ENCODE measurements at regions not wholly inside any gene's neighbourhood (a gene's known extent, or its start where the extent isn't known, plus 50 kb on each side); places are given as distances from the start of the nearest gene placed in this dataset.
"Not testable (repeated sequence)": the region's sequence is repeated elsewhere in the genome, so short reads cannot be mapped to it uniquely, and the experiment has no call there.

- DNase-seq, result no peak
These were observed 122.7 kb upstream of the C1GALT1C1 start for GRCh38 chrX:120752431-120753082.

- DNase-seq, result no peak
These were observed 121.8 kb upstream of the C1GALT1C1 start for GRCh38 chrX:120751683-120752082.

GRCh38 chrX:120750381-120750780 lies 120.5 kb upstream of the C1GALT1C1 start:
- DNase-seq, result no peak

- no peak for DNase-seq
These were observed 119.4 kb upstream of the C1GALT1C1 start for GRCh38 chrX:120749141-120749846.

- DNase-seq, result no peak
These were observed 116.3 kb upstream of the C1GALT1C1 start for GRCh38 chrX:120746153-120746552.

GRCh38 chrX:120742946-120743665 lies 113.3 kb upstream of the C1GALT1C1 start:
- no peak for DNase-seq

- DNase-seq, result no peak
These were observed 111.6 kb upstream of the C1GALT1C1 start for GRCh38 chrX:120741452-120741851.

- no peak for DNase-seq
These were observed 110.2 kb upstream of the C1GALT1C1 start for GRCh38 chrX:120740072-120740471.

GRCh38 chrX:120739300-120739699 lies 109.4 kb upstream of the C1GALT1C1 start:
- DNase-seq, result no peak

GRCh38 chrX:120736989-120737388 lies 107.1 kb upstream of the C1GALT1C1 start:
- DNase-seq, result no peak

- no peak for DNase-seq
These were observed 106.1 kb upstream of the C1GALT1C1 start for GRCh38 chrX:120735966-120736365.

- no peak for DNase-seq
These were observed 103.0 kb upstream of the C1GALT1C1 start for GRCh38 chrX:120732879-120733278.

GRCh38 chrX:120732461-120732860 lies 102.6 kb upstream of the C1GALT1C1 start:
- DNase-seq, result no peak

GRCh38 chrX:120731386-120731785 lies 101.5 kb upstream of the C1GALT1C1 start:
- no peak for DNase-seq

- not testable (repeated sequence) for DNase-seq
These were observed 99.8 kb upstream of the C1GALT1C1 start for GRCh38 chrX:120729506-120730255.

- DNase-seq, result peak; percentile 36
These were observed 98.1 kb upstream of the C1GALT1C1 start for GRCh38 chrX:120727911-120728310.

GRCh38 chrX:120727452-120727851 lies 97.6 kb upstream of the C1GALT1C1 start:
- DNase-seq, result peak; percentile 87

GRCh38 chrX:120726294-120726693 lies 96.4 kb upstream of the C1GALT1C1 start:
- DNase-seq, result peak; percentile 1

GRCh38 chrX:120725874-120726273 lies 96.0 kb upstream of the C1GALT1C1 start:
- DNase-seq, result no peak

- no peak for DNase-seq
These were observed 89.8 kb upstream of the C1GALT1C1 start for GRCh38 chrX:120719622-120720021.

- DNase-seq, result no peak
These were observed 89.1 kb upstream of the C1GALT1C1 start for GRCh38 chrX:120718969-120719368.

GRCh38 chrX:120702337-120702736 lies 72.5 kb upstream of the C1GALT1C1 start:
- not testable (repeated sequence) for DNase-seq

- DNase-seq, result no peak
These were observed 67.2 kb upstream of the C1GALT1C1 start for GRCh38 chrX:120697053-120697452.

Measured in skin of body (tissue), 1 donor.